Nucleus accumbens (tissue), 56 donors: ENCODE measurements at regions not wholly inside any gene's neighbourhood (a gene's known extent, or its start where the extent isn't known, plus 50 kb on each side); places are given as distances from the start of the nearest gene placed in this dataset.

ENCODE experiments used
- DNase-seq, 56 donors: peaks; one replicate each; lab custom pipeline; 2025; lab: John Stamatoyannopoulos, UW

GRCh38 chr18:27838225-27838624 lies 338.7 kb downstream of the CDH2 start:
- DNase-seq = no peak

- DNase-seq = no peak
Measured at GRCh38 chr18:27826101-27826500, 350.8 kb downstream of the CDH2 start.

- DNase-seq = no peak
Measured at GRCh38 chr18:27825689-27826088, 351.2 kb downstream of the CDH2 start.

GRCh38 chr18:27824841-27825681 lies 351.9 kb downstream of the CDH2 start:
- no peak for DNase-seq

- DNase-seq = no peak
Measured at GRCh38 chr18:27824275-27824674, 352.7 kb downstream of the CDH2 start.

GRCh38 chr18:27823053-27823452 lies 353.9 kb downstream of the CDH2 start:
- no peak for DNase-seq

- DNase-seq = no peak
Measured at GRCh38 chr18:27808683-27809082, 368.2 kb downstream of the CDH2 start.

- no peak for DNase-seq
Measured at GRCh38 chr18:27803957-27804356, 373.0 kb downstream of the CDH2 start.

- DNase-seq = no peak
Measured at GRCh38 chr18:27797484-27797883, 379.4 kb downstream of the CDH2 start.

- DNase-seq = no peak
Measured at GRCh38 chr18:27794181-27794926, 382.6 kb downstream of the CDH2 start.

- no peak for DNase-seq
Measured at GRCh38 chr18:27793013-27793785, 383.7 kb downstream of the CDH2 start.

- no peak for DNase-seq
Measured at GRCh38 chr18:27789406-27789805, 387.5 kb downstream of the CDH2 start.

- DNase-seq = no peak
Measured at GRCh38 chr18:27787547-27787946, 389.4 kb downstream of the CDH2 start.

- peak in 3 of 56 donors; percentile 2 to 9 (median 7) for DNase-seq
Measured at GRCh38 chr18:27785815-27786471, 391.0 kb downstream of the CDH2 start.

- DNase-seq = no peak
Measured at GRCh38 chr18:27780061-27780745, 396.7 kb downstream of the CDH2 start.

- no peak for DNase-seq
Measured at GRCh38 chr18:27778925-27779324, 398.0 kb downstream of the CDH2 start.

GRCh38 chr18:27778441-27778840 lies 398.5 kb downstream of the CDH2 start:
- DNase-seq = no peak

- DNase-seq = no peak
Measured at GRCh38 chr18:27772081-27772480, 404.8 kb downstream of the CDH2 start.

GRCh38 chr18:27771571-27771970 lies 405.4 kb downstream of the CDH2 start:
- DNase-seq = no peak

- no peak for DNase-seq
Measured at GRCh38 chr18:27769152-27769551, 407.8 kb downstream of the CDH2 start.
